Keratinocyte (primary cell): ENCODE measurements at regions not wholly inside any gene's neighbourhood (a gene's known extent, or its start where the extent isn't known, plus 50 kb on each side); places are given as distances from the start of the nearest gene placed in this dataset.

Experiments used
- DNase-seq: peaks from one replicate; pipeline ENCODE4 v3.0.0-alpha.2; 2011; ENCODE audit warnings: low read depth, missing footprints, low spot score
- FAIRE-seq: peaks from 2 replicates; lab custom pipeline; 2011; peaks lifted over from hg19 to GRCh38; lab: Jason Lieb, UNC
- H2AFZ ChIP-seq: 2 replicates; pipeline ENCODE4 v1.6.0; 2012; ENCODE audit warnings: low read length, control low read depth, inconsistent platforms; ENCODE audit not compliant: control insufficient read depth
- H3K27ac ChIP-seq: 2 replicates; pipeline ENCODE4 v1.5.1; 2011; ENCODE audit warnings: low read length; ENCODE audit not compliant: control insufficient read depth, insufficient read depth
- H3K27me3 ChIP-seq: 3 replicates; pipeline ENCODE4 v1.6.0; 2011; ENCODE audit warnings: low read length; ENCODE audit not compliant: control insufficient read depth, insufficient read depth; ENCODE audit errors: extremely low read depth
- H3K36me3 ChIP-seq, 2 experiments: 2 replicates in 1 of 2; 3 replicates in 1 of 2; pipeline ENCODE4 v1.5.1; 2011; ENCODE audit warnings: low read length in 2 of 2, mild to moderate bottlenecking in 1 of 2; ENCODE audit not compliant: control insufficient read depth in 2 of 2, insufficient read depth in 2 of 2; ENCODE audit errors: extremely low read depth in 1 of 2
- H3K4me1 ChIP-seq: 3 replicates; pipeline ENCODE4 v1.5.1; 2011; ENCODE audit warnings: low read length; ENCODE audit not compliant: control insufficient read depth, insufficient read depth; ENCODE audit errors: extremely low read depth
- H3K4me2 ChIP-seq: 3 replicates; pipeline ENCODE4 v1.6.0; 2011; ENCODE audit warnings: low read depth, low read length; ENCODE audit not compliant: control insufficient read depth, insufficient read depth; ENCODE audit errors: extremely low read depth
- H3K4me3 ChIP-seq, 3 experiments: fragments of 200-600 bp in 1 of 3; sonication (generic) in 1 of 3; 2 replicates in 2 of 3; 3 replicates in 1 of 3; pipeline ENCODE4 v1.5.1; 2011 to 2016; ENCODE audit warnings: low read length in 3 of 3, mild to moderate bottlenecking in 3 of 3, control low read depth in 2 of 3, inconsistent platforms in 1 of 3, low read depth in 1 of 3, mixed read lengths in 1 of 3, mixed run types in 1 of 3, moderate library complexity in 1 of 3; ENCODE audit not compliant: control insufficient read depth in 2 of 3, insufficient read depth in 2 of 3; ENCODE audit errors: extremely low read depth in 1 of 3
- H3K79me2 ChIP-seq: 2 replicates; pipeline ENCODE4 v1.6.0; 2012; ENCODE audit warnings: low read length; ENCODE audit not compliant: control insufficient read depth, insufficient read depth
- H3K9ac ChIP-seq: 3 replicates; pipeline ENCODE4 v1.6.0; 2011; ENCODE audit warnings: low read length; ENCODE audit not compliant: control insufficient read depth, insufficient read depth; ENCODE audit errors: extremely low read depth
- H3K9me1 ChIP-seq: 3 replicates; pipeline ENCODE4 v1.6.0; 2011; ENCODE audit warnings: low read length; ENCODE audit not compliant: control insufficient read depth, insufficient read depth; ENCODE audit errors: extremely low read depth
- H3K9me3 ChIP-seq: 2 replicates; pipeline ENCODE4 v1.5.1; 2012; ENCODE audit warnings: low read depth, low read length; ENCODE audit not compliant: control insufficient read depth
- H4K20me1 ChIP-seq: 3 replicates; pipeline ENCODE4 v1.6.0; 2011; ENCODE audit warnings: low read length; ENCODE audit not compliant: control insufficient read depth, insufficient read depth; ENCODE audit errors: extremely low read depth
- CTCF ChIP-seq, 3 experiments: IDR thresholded peaks in 1 of 3; conservative IDR thresholded peaks in 1 of 3; optimal IDR thresholded peaks in 1 of 3; 2 replicates in 2 of 3; 3 replicates in 1 of 3; pipeline versions ENCODE3 to v1.5.1; 2011; ENCODE audit warnings: low read length in 3 of 3, mild to moderate bottlenecking in 3 of 3, moderate library complexity in 2 of 3, control low read depth in 1 of 3, inconsistent platforms in 1 of 3; ENCODE audit not compliant: insufficient read depth in 2 of 3; ENCODE audit errors: extremely low read depth in 1 of 3
- EZH2 ChIP-seq: IDR thresholded peaks from one replicate; pipeline ENCODE4 v1.6.1; 2012; ENCODE audit warnings: inconsistent platforms, mild to moderate bottlenecking, low read length, moderate library complexity
- dilution Hi-C: fragments of 300-500 bp; cut with MboI; formaldehyde crosslinking; loops from one replicate; pipeline ENCODE4 v1.7.0; 2020; ENCODE audit warnings: low sequenced_read_pairs; ENCODE audit not compliant: extremely low pct_ligation_motif_present

- Histone ChIP-seq H3K9ac (no peak overlapping the region), H2AFZ (no peak overlapping the region), H3K9me3 (no peaks in the 10 kb centered on the region), H3K4me2 (no peak overlapping the region), H3K27ac (no peak overlapping the region), H3K9me1 (no peaks in the 10 kb centered on the region), H3K4me3 (no peak overlapping the region), H4K20me1 (no peaks in the 10 kb centered on the region), H3K4me1 (no peaks in the 10 kb centered on the region), H3K36me3 (no peaks in the 10 kb centered on the region), H3K79me2 (no peaks in the 10 kb centered on the region), H3K27me3 (no peaks in the 10 kb centered on the region)
- TF ChIP-seq CTCF (optimal IDR thresholded peaks at IDR 0.05 in 1 of 3, IDR thresholded peaks at IDR 0.05 in 1 of 3, conservative IDR thresholded peaks at IDR 0.05 in 1 of 3; ENCODE audit: extremely low read depth in 1 of 3, insufficient read depth in 2 of 3, low read length in 3 of 3) (no peak), EZH2 (no peak)
- dilution Hi-C loops = no loop called here
- FAIRE-seq (no peak), DNase-seq (no peak)
These were observed 74.4 kb upstream of the WNT7A start for GRCh38 chr3:13954266-13954665.

GRCh38 chr3:13951184-13951583, 71.3 kb upstream of the WNT7A start:
- FAIRE-seq (no peak), DNase-seq (no peak)
- no peak overlapping the region for H3K4me3 ChIP-seq
- H3K9me1 ChIP-seq = no peaks in the 10 kb centered on the region
- H3K4me1 ChIP-seq = no peaks in the 10 kb centered on the region
- TF ChIP-seq EZH2 (no peak), CTCF (optimal IDR thresholded peaks at IDR 0.05 in 1 of 3, IDR thresholded peaks at IDR 0.05 in 1 of 3, conservative IDR thresholded peaks at IDR 0.05 in 1 of 3; ENCODE audit: extremely low read depth in 1 of 3, insufficient read depth in 2 of 3, low read length in 3 of 3) (no peak)
- H2AFZ ChIP-seq = no peak overlapping the region
- H3K4me2 ChIP-seq = no peak overlapping the region
- no peaks in the 10 kb centered on the region for H4K20me1 ChIP-seq
- dilution Hi-C loops = no loop called here
- no peaks in the 10 kb centered on the region for H3K9me3 ChIP-seq
- no peaks in the 10 kb centered on the region for H3K79me2 ChIP-seq
- no peak overlapping the region for H3K9ac ChIP-seq
- H3K36me3 ChIP-seq = no peaks in the 10 kb centered on the region
- no peaks in the 10 kb centered on the region for H3K27me3 ChIP-seq
- H3K27ac ChIP-seq = no peak overlapping the region
